HG02678 (cell line): ENCODE measurements at regions not wholly inside any gene's neighbourhood (a gene's known extent, or its start where the extent isn't known, plus 50 kb on each side); places are given as distances from the start of the nearest gene placed in this dataset.

Source experiments
- ATAC-seq: cut with Tn5 transposase; IDR thresholded peaks from one replicate; pipeline ENCODE4 v1.9.1; 2021; ENCODE audit warnings: mild to moderate bottlenecking, moderate library complexity; ENCODE audit not compliant: unreplicated experiment

DNA sequence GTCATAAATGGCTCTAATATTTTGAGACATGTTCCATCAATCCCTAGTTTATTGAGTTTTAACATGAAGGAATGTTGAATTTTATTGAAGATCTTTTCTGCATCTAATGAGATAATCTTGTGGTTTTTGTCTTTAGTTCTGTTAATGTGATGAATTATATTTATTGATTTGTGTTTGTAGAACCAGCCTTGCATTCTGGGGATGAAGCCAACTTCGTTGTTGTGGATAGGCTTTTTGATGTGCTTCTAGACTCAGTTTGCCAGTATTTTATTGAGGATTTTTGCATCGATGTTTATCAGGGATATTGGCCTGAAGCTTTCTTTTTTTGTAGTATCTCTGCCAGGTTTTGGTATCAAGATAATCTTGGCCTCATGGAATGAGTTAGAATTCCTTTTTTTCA is 72.0 kb upstream of the CD96 start:
- ATAC-seq: no peak

DNA sequence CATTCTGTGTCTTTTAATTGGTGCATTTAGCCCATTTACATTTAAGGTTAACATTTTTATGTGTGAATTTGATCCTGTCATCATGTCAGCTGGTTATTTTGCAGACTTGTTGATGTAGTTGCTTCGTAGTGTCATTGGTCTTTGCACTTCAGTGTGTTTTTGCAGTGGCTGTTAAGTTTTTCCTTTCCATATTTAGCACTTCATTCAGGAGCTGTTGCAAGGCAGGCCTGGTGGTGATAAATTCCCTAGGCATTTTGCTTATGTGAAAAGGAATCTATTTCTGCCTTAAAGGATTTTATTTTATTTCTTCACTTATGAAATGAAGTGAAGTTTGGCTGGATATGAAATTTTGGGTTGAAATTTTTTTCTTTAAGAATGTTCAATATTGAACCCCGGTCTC is 70.2 kb upstream of the CD96 start:
- ATAC-seq: no peak

DNA sequence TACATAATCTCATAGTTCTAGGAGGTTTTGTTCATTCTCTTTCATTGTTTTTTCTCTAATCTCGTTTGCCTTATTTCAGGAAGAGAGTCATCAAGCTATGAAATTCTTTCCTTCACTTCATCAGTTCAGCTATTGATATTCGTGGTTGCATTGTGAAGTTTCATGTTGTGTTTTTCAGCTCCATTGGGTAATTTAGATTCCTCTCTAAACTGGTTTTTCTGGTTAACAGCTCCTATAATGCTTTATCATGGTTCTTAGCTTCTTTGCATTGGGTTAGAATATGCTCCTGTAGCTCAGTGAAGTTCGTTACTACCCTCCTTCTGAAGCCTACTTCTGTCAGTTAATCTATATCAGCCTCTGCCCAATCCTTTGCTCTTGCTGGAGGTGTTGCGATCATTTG is 69.4 kb upstream of the CD96 start:
- no peak for ATAC-seq

DNA sequence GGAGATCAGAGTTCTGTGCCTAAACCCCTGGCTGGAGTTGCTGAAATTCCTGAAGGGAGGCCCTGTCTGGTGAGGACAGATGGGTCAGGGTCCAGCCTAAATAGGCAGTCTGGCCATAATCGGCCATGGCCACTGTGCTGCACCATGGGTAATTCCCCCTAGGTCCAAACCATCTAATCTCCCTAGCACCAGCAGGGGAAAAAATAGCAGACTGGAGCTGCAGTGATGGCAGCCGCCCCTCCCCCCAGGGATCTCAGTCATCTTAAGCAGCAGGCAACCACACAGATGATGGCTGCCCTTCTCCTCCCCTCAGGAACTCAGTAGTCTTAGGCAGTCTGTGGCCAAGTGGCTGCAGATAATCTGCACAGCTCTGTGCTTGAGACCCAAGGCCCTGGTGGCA is 68.4 kb upstream of the CD96 start:
- ATAC-seq: no peak

DNA sequence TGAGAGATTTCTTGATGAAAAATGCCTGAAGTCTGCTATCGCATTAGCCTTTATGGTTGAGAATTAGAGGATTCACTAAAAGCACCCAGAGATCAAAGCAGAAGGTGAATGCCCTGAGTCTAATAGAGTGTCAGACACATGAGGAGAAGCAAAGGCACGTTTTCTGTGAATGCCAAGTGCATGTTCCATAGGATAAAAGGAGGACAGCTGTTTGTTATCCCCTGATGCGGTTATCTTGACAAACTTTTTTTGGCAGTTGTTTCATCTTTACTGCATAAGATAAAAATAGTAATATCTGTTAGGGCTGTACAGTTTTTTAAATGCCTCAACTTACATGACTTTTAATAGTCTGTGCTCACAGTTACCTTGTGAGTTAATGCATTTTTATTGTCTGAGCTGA is 65.3 kb upstream of the CD96 start:
- ATAC-seq: no peak

DNA sequence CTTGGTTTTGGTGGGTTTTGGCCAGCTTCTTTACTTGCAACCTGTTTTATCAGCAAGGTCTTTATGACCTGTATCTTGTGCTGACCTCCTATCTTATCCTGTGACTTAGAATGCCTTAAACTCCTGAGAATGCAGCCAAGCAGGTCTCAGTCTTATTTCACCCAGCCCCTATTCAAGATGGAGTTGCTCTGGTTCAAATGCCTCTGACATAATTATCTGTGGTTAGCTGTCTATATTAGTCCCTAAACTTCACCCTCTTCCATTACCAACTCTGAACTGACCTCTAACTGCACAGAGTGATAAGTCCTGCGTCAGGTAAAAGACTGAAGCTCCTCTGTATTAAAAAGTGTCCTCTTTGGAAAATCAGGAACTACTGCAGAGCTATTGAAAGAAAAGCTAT is 61.9 kb upstream of the CD96 start:
- ATAC-seq: no peak

DNA sequence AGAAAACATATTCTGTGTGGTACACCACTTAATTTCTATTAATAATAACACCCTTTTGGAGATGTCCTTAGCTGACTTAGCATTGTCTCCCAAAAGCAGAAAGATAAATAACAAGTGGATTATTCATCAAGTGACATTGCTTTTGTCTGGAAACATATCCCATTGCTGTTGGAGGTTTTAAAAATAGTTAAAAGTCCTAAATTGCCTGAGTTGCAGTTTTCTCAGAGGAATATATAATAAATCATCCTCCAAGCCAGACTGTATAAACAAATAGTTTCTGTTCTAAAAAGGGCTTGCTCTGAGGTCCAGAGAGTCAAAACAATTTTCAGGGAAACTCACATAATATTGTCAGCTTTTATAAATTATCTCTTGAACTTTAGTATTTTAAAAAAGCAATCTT is 60.4 kb upstream of the CD96 start:
- ATAC-seq: no peak

DNA sequence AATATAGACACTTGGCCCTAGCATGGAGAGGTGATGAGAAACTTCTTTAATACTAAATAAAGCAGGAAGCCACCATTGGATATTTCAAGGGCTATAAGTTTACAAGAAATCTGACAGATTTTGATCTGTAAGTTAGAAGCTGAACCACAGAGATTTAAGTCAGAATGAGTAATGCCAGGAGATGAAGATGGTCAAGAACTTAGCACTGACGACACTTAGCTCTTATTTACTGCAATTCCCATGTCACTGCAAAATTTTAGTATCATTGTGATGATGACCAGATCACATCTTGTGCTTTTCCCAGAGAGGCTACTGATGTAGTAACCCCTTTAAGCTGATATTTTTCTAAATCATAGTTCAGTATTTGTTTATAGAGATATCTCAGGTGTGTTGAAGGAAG is 59.4 kb upstream of the CD96 start:
- no peak for ATAC-seq

DNA sequence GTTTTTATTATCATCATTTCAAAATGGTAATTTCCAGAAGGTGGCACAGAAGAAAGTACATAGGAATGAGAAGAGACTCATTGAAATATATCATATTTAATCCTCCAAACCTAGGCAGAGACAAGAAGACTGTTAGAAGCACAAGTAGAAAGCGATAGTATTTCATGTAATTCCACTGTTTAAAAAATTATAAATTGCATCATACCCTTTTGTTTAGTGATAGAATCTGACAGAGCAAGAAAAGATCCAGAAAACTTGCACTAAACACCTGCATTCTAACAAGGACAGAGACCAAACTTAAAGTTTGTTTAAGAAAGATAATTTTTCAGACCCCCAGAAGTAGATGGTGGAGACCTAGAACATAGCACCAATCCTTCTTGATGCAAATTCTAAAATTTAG is 56.9 kb upstream of the CD96 start:
- no peak for ATAC-seq
